IPS-18c (cell line): ENCODE measurements at regions not wholly inside any gene's neighbourhood (a gene's known extent, or its start where the extent isn't known, plus 50 kb on each side); places are given as distances from the start of the nearest gene placed in this dataset.
"Not testable (repeated sequence)": the region's sequence is repeated elsewhere in the genome, so short reads cannot be mapped to it uniquely, and the experiment has no call there.

Experiments
- H3K4me3 ChIP-seq: 2 replicates; pipeline ENCODE4 v1.7.0; 2013; ENCODE audit warnings: low read depth, mild to moderate bottlenecking, low read length, moderate library complexity; ENCODE audit not compliant: insufficient read depth
- H3K9me3 ChIP-seq: one replicate; pipeline ENCODE4 v1.6.1; 2013; ENCODE audit warnings: mild to moderate bottlenecking, low read length, moderate library complexity; ENCODE audit not compliant: control insufficient read depth, insufficient read depth

DNA sequence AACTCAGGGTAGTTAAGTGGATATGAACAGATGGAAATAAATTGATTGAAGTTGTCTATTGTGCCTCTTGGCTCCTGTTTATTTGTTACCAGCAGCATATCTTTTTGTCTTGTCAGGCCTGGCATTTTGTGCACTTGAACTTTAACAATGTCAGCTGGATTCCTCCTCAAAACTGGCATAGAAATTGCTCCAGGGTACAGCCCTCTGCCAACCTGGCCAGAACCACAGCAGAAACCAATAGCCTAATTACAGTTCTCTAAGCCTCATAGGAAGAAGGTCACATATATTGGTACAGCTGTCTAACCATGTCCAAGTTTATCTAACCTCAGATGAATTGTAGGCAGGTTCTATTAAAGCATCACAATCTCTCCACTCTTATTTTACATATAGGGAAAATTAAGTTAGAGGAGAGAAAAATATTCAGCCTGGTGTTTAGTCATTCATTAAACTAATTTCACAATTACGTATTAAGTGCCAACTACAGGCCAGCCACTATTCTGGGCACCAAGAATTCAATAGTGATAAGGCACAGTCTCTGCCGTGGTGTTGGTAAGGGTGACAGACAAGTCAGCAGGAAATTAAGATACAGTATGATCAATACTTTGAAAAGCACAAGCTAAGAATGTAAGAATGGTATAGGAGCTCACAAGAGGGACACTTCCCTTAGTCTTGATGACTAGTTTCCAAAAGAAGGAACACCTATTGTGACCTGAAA is 452.9 kb upstream of the NECTIN3 start:
- Histone ChIP-seq H3K4me3 (no peak overlapping the region), H3K9me3 (no peaks in the 10 kb centered on the region)

DNA sequence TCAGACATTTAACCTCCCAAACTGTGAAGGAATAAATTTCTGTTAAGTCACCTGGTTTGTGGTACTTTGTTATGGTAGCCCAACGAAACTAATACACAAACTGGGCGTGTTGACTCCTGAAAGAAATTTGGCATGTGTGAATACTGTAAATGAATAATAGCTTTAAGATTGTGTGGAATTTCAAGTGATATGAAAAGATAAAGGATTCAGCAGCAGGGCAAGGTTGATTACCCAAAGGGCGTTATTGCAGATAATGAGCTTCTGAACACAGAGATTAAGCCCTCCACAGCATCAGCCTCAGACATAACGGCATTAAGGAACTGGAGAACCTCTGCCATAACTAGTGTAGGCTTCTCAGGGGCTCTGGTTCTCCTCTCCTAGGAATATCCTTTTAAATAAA is 451.5 kb upstream of the NECTIN3 start:
- H3K4me3 ChIP-seq, result no peak overlapping the region
- H3K9me3 ChIP-seq, result no peaks in the 10 kb centered on the region

DNA sequence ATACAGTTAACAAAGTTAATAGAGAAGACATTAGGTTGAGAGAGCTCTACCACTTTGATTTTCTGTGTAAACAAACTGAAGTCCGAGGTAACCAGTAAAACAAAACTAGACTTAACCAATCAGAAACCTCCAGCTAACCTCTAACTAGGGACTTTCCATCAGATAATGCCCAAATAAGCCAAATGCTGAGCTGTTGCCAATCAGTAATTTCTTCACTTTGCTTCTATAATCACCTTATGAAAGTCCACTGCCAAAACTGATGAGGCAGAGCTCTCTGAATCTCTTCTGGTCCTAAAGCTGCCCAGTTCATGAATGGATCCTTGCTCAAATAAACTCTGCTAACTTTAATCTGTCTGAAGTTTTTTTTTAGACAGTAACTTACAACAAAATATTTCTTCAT is 448.0 kb upstream of the NECTIN3 start:
- no peaks in the 10 kb centered on the region for H3K9me3 ChIP-seq
- H3K4me3 ChIP-seq, result no peak overlapping the region

DNA sequence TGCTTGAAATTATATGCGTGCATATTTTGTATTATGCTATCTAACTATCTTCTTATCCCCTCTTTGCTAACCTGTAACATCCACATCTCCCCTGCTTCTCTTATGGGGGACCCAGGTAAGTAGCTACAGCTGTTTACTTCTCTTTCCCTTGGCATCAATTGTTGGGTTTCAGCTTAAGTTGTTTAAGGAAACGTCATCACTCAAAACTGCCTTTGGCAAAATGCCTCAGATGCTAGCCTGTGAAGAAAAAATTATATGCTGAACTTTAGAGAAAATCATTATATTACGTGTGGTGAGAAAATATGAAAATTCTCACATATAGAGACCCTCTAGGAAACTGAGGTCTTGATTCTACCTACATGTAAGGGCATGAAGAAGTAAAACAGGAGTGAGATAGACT is 447.0 kb upstream of the NECTIN3 start:
- no peaks in the 10 kb centered on the region for H3K9me3 ChIP-seq

DNA sequence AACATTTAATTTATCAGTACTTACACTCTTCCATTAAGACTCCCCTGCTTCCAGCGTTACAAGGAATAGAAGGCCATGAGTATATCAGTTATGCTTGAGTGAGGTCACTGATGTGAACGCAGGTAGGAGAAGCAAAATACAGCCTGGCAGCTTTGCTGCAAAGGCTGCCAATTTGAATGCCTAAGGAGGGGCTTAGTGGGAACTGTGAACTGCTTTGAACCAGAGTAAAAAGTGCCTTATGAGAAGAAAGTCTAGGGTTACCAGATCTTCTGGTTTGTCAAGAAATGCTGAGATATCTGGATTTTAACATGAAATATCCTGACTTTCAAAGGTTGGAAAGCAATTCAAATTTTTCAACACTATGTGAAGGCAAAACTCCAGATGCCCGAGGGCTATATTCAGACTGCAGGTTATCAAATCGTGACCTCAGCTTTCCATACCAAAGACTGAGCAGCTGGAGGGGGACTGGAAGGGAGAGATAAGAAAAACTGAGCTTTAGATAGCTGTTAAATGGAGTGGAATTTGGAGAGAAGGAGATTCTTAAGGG is 446.3 kb upstream of the NECTIN3 start:
- no peak overlapping the region for H3K4me3 ChIP-seq
- no peaks in the 10 kb centered on the region for H3K9me3 ChIP-seq

More for the DNA sequence above, 447.0 kb upstream of the NECTIN3 start:
- H3K4me3 ChIP-seq, result no peak overlapping the region

DNA sequence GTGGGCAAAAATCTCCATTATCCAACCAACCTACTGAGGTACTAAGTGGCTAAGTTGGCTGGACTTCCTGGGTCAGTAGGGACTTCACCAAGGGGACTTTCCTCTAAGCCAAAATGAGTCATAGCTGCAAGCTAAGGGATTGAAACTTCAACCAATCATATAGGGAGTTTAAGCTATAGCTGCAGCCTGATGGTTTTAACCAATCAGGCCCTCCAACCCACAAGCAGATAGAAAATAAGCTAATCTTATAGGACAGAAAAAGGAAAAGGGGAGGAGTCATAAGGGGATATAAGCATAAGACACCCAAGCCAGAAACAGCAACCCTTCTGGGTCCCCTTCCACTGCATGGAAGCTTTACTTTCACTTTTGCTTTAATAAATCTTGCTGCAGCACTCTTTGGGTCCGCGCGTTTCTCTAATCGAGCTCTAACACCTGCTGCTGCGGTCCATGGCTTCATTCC is 444.9 kb upstream of the NECTIN3 start:
- H3K4me3 ChIP-seq, H3K9me3 ChIP-seq: not testable (repeated sequence)

DNA sequence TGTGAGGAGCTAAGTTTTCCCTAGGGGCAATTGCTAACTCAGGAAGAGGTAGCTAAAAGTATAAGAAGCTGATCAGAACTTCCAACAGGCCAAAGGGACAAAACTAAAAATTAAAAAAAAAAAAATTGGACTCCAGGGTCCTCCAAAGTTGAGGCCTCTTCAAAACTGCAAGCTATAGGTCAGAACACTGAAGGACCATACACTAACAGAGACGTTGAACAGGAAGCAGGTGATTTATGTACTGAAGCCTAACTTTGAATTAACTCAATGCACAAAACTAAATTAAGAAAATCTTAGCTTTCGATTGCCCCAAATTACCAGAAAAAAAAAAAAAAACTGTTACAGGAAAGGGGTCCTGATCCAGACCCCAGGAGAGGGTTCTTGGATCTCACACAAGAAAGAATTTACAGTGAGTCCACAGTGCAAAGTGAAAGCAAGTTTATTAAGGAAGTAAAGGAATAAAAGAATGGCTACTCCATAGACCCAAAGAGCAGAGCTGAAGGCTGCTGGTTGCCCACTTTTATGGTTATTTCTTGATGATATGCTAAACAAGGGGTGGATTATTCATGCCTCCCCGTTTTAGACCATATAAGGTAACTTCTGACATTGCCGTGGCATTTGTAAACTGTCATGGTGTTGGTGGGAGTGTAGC is 442.8 kb upstream of the NECTIN3 start:
- H3K9me3 ChIP-seq, result no peaks in the 10 kb centered on the region
- no peak overlapping the region for H3K4me3 ChIP-seq

DNA sequence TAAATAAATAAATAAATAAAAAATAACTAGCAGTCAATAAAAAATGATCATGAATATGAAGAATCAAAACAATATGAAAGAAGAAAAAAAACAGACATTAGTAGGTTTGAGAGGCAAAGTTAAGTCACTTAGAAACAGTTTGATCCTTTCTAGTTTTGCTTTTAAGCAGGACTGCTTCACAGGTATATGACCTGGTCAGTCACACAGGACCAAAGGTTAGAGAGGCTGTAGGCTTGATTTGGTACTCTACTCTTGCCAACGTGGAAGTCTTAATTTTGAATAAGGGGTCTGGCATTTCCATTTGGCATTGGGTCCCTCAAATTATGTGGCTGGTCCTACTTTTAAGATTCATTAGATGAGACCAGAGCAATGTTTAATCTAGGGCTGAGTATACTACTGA is 441.7 kb upstream of the NECTIN3 start:
- H3K4me3 ChIP-seq, result no peak overlapping the region
- H3K9me3 ChIP-seq, result no peaks in the 10 kb centered on the region

DNA sequence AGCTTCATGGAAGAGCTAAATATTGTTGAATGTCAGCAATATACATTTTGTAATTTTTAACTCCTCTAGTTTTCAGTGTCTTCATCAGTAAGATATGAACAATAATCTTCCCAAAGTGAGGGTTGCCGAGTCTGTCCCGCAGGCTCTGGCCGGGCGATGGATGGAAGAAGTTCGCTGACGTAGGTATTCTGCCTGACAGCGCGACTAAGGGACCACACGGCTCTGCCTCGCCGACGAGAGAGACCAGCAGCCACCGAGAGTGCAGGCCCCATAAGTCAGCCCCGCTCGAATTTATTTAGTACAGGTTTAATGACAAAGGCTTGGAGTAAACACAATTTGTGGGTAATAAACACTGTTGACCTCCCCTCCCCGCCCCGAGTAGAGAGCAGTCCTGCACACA is 427.4 kb upstream of the NECTIN3 start:
- Histone ChIP-seq H3K9me3 (peaks cover 4% of the 10 kb centered on the region), H3K4me3 (no peak overlapping the region)

DNA sequence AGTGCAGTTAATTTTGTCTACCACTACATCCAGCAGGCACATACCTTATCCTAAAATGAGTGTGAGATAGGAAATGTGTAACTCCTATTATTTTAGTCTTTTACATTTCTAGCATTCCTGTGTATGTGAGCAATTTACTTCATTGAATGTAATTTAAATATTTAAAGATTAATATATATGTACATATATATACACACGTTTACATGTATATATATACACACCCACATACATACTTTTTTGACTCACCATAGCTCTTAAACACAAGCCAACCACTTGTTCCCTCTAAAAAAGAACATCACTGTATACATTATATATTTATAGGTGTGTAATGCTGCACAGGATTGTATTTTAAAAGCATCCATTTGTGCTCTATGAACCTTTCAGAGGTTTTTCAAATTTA is 425.6 kb upstream of the NECTIN3 start:
- peaks cover 4% of the 10 kb centered on the region for H3K9me3 ChIP-seq
- no peak overlapping the region for H3K4me3 ChIP-seq

DNA sequence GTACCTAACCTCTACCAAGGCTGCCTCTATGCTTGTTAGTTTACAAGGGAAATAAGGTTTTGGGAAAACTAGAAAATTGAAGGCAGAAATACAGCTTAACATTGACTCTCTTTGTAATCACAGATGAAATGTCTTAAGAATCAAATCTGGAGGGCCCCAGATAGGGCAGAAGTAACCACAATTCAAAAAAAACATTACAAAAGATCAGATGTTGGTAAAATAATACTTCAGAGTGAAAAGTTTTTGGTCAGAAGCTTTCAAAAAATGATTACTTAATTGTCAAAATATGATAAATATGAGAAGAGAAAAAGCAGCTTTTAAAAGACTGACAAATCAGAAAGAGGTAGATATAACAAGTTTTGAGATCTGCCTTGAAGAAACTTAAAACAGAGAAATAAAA is 425.1 kb upstream of the NECTIN3 start:
- Histone ChIP-seq H3K4me3 (no peak overlapping the region), H3K9me3 (peaks cover 4% of the 10 kb centered on the region)

DNA sequence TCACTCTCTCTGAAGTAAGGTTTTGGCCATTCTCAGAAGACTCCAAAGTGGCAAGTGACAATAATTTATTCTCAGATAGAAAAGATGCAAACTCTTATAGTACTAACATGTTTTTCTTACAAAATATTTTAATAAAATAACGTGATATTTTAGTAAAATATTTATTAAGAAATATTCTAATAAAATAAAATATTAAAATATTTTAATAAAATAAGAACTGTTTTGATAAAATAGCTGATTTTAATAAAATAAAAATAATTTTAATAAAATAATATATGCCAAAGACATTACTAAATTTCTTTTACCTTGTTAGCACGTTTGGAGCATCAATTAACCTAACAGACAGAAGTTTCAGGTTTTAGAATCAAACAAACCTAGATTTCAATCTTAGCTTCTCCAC is 424.0 kb upstream of the NECTIN3 start:
- H3K4me3 ChIP-seq, result no peak overlapping the region
- peaks cover 4% of the 10 kb centered on the region for H3K9me3 ChIP-seq

DNA sequence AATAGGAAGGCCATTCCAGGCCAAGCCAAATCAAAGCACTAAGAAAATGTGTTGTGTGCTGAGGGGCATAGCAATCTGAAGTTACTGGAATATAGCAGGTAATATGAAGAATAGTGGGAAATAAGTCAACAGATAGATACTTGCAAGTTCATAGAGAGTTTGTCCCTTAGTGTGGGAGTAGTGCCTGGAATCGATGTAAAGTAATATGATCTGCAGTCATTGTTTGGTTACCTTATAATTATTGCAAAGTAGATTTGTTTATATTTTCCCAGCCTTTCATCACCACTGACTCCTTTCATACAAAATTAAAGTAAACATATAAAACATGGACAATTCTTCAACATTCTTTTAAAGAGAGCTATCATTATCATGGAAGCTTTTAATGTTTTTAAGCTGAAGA is 420.9 kb upstream of the NECTIN3 start:
- Histone ChIP-seq H3K4me3 (no peak overlapping the region), H3K9me3 (no peaks in the 10 kb centered on the region)

DNA sequence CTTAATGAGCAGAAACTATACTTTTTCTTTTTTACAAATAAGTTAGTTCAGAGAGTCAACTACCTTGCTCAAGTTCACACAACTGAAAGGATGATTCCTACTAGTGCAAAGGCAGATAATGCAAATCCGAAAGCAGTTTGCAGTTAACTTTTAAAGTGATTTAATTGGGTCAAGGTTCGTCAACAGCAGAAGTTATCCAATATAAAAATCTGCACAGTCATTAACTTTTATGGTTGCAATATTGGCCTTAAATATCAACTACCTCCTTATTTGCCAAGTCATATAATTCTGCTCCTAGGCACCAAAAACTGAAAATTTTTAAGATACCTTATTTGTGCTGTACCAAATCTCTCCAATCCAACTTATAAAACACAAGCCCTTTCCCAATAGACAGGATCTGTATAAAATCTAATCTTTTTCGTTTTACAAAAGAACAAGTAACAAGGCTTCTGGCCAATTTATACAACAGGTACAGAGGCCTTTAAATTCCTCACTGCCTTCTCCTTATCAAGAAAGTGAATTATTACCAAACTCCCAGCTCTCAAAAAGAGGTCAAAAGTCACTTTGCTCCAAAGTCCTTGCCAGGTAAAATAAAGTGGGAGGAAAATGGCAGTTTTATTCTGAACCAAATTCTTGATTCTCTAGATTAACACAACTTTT is 416.6 kb upstream of the NECTIN3 start:
- H3K9me3 ChIP-seq, result no peaks in the 10 kb centered on the region
- no peak overlapping the region for H3K4me3 ChIP-seq

DNA sequence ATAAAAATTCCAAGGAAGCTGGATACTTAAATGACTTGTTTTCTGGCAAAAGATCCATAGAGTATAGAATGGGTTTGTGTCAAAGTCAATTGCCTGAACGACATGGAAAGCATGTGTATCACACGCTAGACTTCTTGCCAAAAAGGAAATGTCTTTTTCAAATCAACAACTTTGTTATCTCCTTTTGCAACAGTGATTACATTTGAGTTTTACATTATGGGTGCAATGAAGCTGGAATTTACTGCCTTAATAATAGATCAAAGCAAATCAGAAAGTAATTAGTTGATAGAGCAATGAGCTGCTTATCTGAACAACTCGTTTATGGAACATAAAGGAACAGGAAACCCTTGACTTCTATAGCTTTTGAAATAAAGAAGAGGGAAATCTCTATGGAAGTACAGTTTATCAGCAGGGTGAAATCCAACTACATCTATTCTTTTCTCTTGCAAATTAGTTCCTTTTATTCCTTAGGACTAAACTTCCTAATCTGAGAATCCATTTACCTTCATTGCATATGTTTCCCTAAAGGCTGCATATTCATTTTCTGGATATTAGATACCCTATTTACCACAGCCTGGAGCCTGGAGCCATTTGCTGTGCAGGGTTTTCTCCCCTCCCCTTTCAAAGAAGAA is 415.1 kb upstream of the NECTIN3 start:
- H3K9me3 ChIP-seq, result no peaks in the 10 kb centered on the region
- no peak overlapping the region for H3K4me3 ChIP-seq

DNA sequence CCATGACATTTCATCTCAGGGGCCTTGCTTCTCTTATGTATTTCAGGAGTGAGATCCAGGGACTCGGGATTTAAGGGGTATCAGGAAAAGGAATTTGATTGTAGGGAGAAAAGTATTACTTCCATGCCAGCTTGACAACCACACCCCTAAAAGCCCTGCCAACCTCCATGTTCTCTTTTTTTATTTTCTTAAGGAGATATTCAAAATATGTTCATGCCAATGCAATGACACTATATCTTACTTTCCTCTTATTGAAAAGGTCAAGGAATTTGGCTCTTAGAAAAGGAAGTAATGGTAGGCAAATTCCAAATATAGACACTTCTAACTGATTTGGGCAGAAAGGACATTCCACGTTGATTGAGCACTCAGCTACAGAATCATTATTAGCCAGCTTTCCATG is 407.5 kb upstream of the NECTIN3 start:
- no peaks in the 10 kb centered on the region for H3K9me3 ChIP-seq
- no peak overlapping the region for H3K4me3 ChIP-seq

DNA sequence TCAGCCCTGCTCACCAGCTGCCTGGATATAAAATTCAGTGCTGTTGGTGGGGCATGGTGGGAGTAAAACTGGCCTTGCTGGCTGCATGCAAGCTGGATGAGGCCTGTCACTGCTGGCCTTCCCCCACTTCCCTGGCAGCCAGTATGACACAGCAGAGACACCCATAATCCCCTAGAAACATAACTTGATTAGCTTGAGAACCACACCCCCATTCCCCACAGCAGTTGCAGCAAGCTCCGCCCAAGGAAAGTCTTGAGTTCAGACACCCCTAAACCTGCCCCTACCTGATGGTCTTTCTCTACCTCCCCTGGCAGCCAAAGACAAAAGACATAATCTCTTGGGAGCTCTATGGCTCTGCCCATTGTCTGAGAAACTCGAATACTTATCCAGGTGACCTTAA is 405.1 kb upstream of the NECTIN3 start:
- Histone ChIP-seq H3K9me3 (peaks cover 10% of the 10 kb centered on the region), H3K4me3 (no peak overlapping the region)

DNA sequence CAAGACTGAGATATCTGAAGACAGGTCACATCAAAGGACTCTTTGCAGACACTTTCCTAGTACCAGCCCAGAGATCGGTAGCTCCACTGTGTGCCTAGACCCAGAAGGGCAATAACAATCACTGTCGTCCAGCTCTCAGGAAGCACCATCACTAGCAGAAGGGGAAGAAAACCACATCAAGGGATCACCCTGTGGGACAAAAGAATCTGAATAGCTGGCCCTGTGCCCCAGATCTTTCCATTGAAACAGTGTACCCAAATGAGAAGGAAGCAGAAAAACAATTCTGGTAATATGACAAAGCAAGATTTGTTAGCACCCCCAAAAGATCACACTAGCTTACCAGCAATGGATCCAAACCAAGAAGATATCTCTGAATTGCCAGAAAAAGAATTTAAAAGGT is 404.4 kb upstream of the NECTIN3 start:
- Histone ChIP-seq H3K9me3 (peaks cover 14% of the 10 kb centered on the region), H3K4me3 (no peak overlapping the region)
